ENCODE measurements at regions not wholly inside any gene's neighbourhood (a gene's known extent, or its start where the extent isn't known, plus 50 kb on each side); places are given as distances from the start of the nearest gene placed in this dataset.

- in situ Hi-C loops (cut with MboI; ENCODE audit: low pct_unique_long_range_greater_than_20kb, low sequenced_read_pairs, unreplicated experiment) = no loop called here
These were observed 57.4 kb upstream of the UBE2L5 start for GRCh38 chr13:30364876-30365275.

GRCh38 chr13:30366088-30366487 lies 56.2 kb upstream of the UBE2L5 start:
- no peak for DNase-seq (ENCODE audit: low spot score)
- no peak for TF ChIP-seq CTCF (IDR thresholded peaks at IDR 0.05; ENCODE audit: extremely low read depth, insufficient read depth, missing control alignments)
- in situ Hi-C loops (cut with MboI; ENCODE audit: low pct_unique_long_range_greater_than_20kb, low sequenced_read_pairs, unreplicated experiment) = no loop called here

More at GRCh38 chr13:30364876-30365275, 57.4 kb upstream of the UBE2L5 start:
- no peak for TF ChIP-seq CTCF (IDR thresholded peaks at IDR 0.05; ENCODE audit: extremely low read depth, insufficient read depth, missing control alignments)
- no peak for DNase-seq (ENCODE audit: low spot score)

- no peak for TF ChIP-seq CTCF (IDR thresholded peaks at IDR 0.05; ENCODE audit: extremely low read depth, insufficient read depth, missing control alignments)
- in situ Hi-C loops (cut with MboI; ENCODE audit: low pct_unique_long_range_greater_than_20kb, low sequenced_read_pairs, unreplicated experiment) = no loop called here
- DNase-seq (ENCODE audit: low spot score) = no peak
These were observed 55.0 kb upstream of the UBE2L5 start for GRCh38 chr13:30367296-30367695.

GRCh38 chr13:30370146-30370545 lies 52.1 kb upstream of the UBE2L5 start:
- TF ChIP-seq CTCF (IDR thresholded peaks at IDR 0.05; ENCODE audit: extremely low read depth, insufficient read depth, missing control alignments) = no peak
- in situ Hi-C loops (cut with MboI; ENCODE audit: low pct_unique_long_range_greater_than_20kb, low sequenced_read_pairs, unreplicated experiment) = no loop called here
- DNase-seq (ENCODE audit: low spot score) = no peak

- in situ Hi-C loops (cut with MboI; ENCODE audit: low pct_unique_long_range_greater_than_20kb, low sequenced_read_pairs, unreplicated experiment) = no loop called here
- no peak for TF ChIP-seq CTCF (IDR thresholded peaks at IDR 0.05; ENCODE audit: extremely low read depth, insufficient read depth, missing control alignments)
- DNase-seq (ENCODE audit: low spot score) = no peak
These were observed 51.3 kb upstream of the UBE2L5 start for GRCh38 chr13:30370916-30371521.

GRCh38 chr13:30371649-30372265 lies 50.5 kb upstream of the UBE2L5 start:
- peak; percentile 66 for DNase-seq (ENCODE audit: low spot score)
- no peak for TF ChIP-seq CTCF (IDR thresholded peaks at IDR 0.05; ENCODE audit: extremely low read depth, insufficient read depth, missing control alignments)
- in situ Hi-C loops (cut with MboI; ENCODE audit: low pct_unique_long_range_greater_than_20kb, low sequenced_read_pairs, unreplicated experiment) = no loop called here

Measured in GM13977 (cell line).